Thoracic aorta (tissue), 2 donors: ENCODE measurements at regions not wholly inside any gene's neighbourhood (a gene's known extent, or its start where the extent isn't known, plus 50 kb on each side); places are given as distances from the start of the nearest gene placed in this dataset.

Experiments used
- ATAC-seq: fragments of 150-250 bp; one replicate; pipeline ENCODE4 v1.8.0; 2017; ENCODE audit warnings: low read depth; ENCODE audit not compliant: insufficient number of reproducible peaks, low FRiP score
- DNase-seq: peaks from one replicate; pipeline ENCODE4 v3.0.0-alpha.2; 2020; ENCODE audit warnings: low spot score
- H3K27ac ChIP-seq, 2 donors: fragments of 200-600 bp; sonication (generic); 1 replicate in 1 of 2; 2 replicates in 1 of 2; pipeline ENCODE4 v1.5.1; 2016; ENCODE audit warnings: mild to moderate bottlenecking in 2 of 2, moderate library complexity in 2 of 2
- H3K27me3 ChIP-seq: fragments of 200-600 bp; sonication (generic); replicated peaks from 2 replicates; pipeline ENCODE4 v1.6.0; 2016; ENCODE audit warnings: mild to moderate bottlenecking; ENCODE audit not compliant: insufficient read depth
- H3K36me3 ChIP-seq: fragments of 200-600 bp; sonication (generic); one replicate; pipeline ENCODE4 v1.5.1; 2016
- H3K4me1 ChIP-seq, 2 donors: fragments of 200-600 bp; sonication (generic); 1 replicate in 1 of 2; 2 replicates in 1 of 2; pipeline versions ENCODE4 v1.5.1 to v1.6.0; 2016; ENCODE audit warnings: low read depth in 2 of 2, mild to moderate bottlenecking in 1 of 2; ENCODE audit not compliant: control insufficient read depth in 1 of 2
- H3K4me3 ChIP-seq: fragments of 200-600 bp; sonication (generic); 2 replicates; pipeline ENCODE4 v1.5.1; 2016; ENCODE audit warnings: mild to moderate bottlenecking
- H3K9me3 ChIP-seq: fragments of 200-600 bp; sonication (generic); 2 replicates; pipeline ENCODE4 v1.5.1; 2016
- CTCF ChIP-seq: fragments of 200-600 bp; sonication (generic); IDR thresholded peaks from one replicate; pipeline ENCODE4 v1.5.1; 2019; ENCODE audit warnings: antibody characterized with exemption

- ATAC-seq (no peak), DNase-seq (no peak)
- Histone ChIP-seq H3K27ac (no peak overlapping the region), H3K4me1 (peaks cover 6 to 9% of the 10 kb centered on the region in 2 donors), H3K27me3 (no peaks in the 10 kb centered on the region), H3K4me3 (no peak overlapping the region), H3K9me3 (no peaks in the 10 kb centered on the region), H3K36me3 (no peaks in the 10 kb centered on the region)
- no peak for TF ChIP-seq CTCF
These were observed 306.1 kb upstream of the COL8A1 start for GRCh38 chr3:99332276-99332675.

- ATAC-seq (no peak), DNase-seq (no peak)
- Histone ChIP-seq H3K36me3 (no peaks in the 10 kb centered on the region), H3K9me3 (no peaks in the 10 kb centered on the region), H3K27ac (no peak overlapping the region), H3K4me1 (peaks cover 0 to 9% of the 10 kb centered on the region in 2 donors), H3K27me3 (no peaks in the 10 kb centered on the region), H3K4me3 (no peak overlapping the region)
- no peak for TF ChIP-seq CTCF
These were observed 307.4 kb upstream of the COL8A1 start for GRCh38 chr3:99330924-99331532.

GRCh38 chr3:99330281-99330680 is 308.1 kb upstream of the COL8A1 start:
- DNase-seq (no peak), ATAC-seq (no peak)
- H3K9me3 ChIP-seq, result no peaks in the 10 kb centered on the region
- no peak overlapping the region for H3K4me3 ChIP-seq
- peaks cover 0 to 9% of the 10 kb centered on the region in 2 donors for H3K4me1 ChIP-seq
- no peak for TF ChIP-seq CTCF
- no peaks in the 10 kb centered on the region for H3K36me3 ChIP-seq
- peak overlapping the region in 1 of 2 donors; percentile 32 for H3K27ac ChIP-seq
- H3K27me3 ChIP-seq, result no peaks in the 10 kb centered on the region

GRCh38 chr3:99325402-99325801 is 313.0 kb upstream of the COL8A1 start:
- Histone ChIP-seq H3K27me3 (no peaks in the 10 kb centered on the region), H3K36me3 (no peaks in the 10 kb centered on the region), H3K27ac (no peak overlapping the region), H3K4me1 (peaks cover 2 to 5% of the 10 kb centered on the region in 2 donors), H3K4me3 (no peak overlapping the region), H3K9me3 (no peaks in the 10 kb centered on the region)
- no peak for TF ChIP-seq CTCF
- DNase-seq, result no peak
- ATAC-seq, result no peak

GRCh38 chr3:99324636-99325203 is 313.7 kb upstream of the COL8A1 start:
- no peak for TF ChIP-seq CTCF
- Histone ChIP-seq H3K9me3 (no peaks in the 10 kb centered on the region), H3K36me3 (no peaks in the 10 kb centered on the region), H3K4me1 (peaks cover 5 to 9% of the 10 kb centered on the region in 2 donors), H3K27me3 (no peaks in the 10 kb centered on the region), H3K4me3 (no peak overlapping the region), H3K27ac (no peak overlapping the region)
- ATAC-seq (no peak), DNase-seq (no peak)
